A549 (cell line): ENCODE measurements at regions not wholly inside any gene's neighbourhood (a gene's known extent, or its start where the extent isn't known, plus 50 kb on each side); places are given as distances from the start of the nearest gene placed in this dataset.

Experiments
- ATAC-seq, 2 experiments: fragments of 200-7000 bp in 1 of 2; fragments of >200 bp in 1 of 2; cut with Nextera tagmentation in 1 of 2; cut with Tn5 transposase in 1 of 2; 3 replicates each; pipeline versions ENCODE4 v1.8.0 to v1.9.1; 2018 to 2020; ENCODE audit warnings: mild to moderate bottlenecking in 1 of 2, moderate library complexity in 1 of 2
- CTCF ChIA-PET: fragments of 300-600 bp; sonication (Branson Sonifier 250); formaldehyde crosslinking; extraction: SDS; loops from one replicate; lab custom pipeline; 2021; ENCODE audit warnings: antibody characterized with exemption, inconsistent platforms; lab: Yijun Ruan, JAX
- POLR2A ChIA-PET: fragments of 350-600 bp; formaldehyde crosslinking; extraction: SDS; loops from one replicate; lab custom pipeline; 2021; ENCODE audit warnings: antibody characterized with exemption, inconsistent platforms; lab: Yijun Ruan, JAX
- DNase-seq, 2 experiments: peaks; one replicate each; pipeline versions ENCODE4 v3.0.0 to v3.0.0-alpha.2; 2011 to 2016; ENCODE audit warnings: low read depth in 1 of 2, low spot score in 1 of 2
- FAIRE-seq: peaks from 2 replicates; lab custom pipeline; 2011; peaks lifted over from hg19 to GRCh38; lab: Jason Lieb, UNC
- H3K27ac ChIP-seq, 2 experiments: fragments of >200 bp; sonication (Bioruptor Twin); formaldehyde crosslinking; 3 replicates each; pipeline ENCODE4 v1.5.1; 2016 to 2017
- H3K4me1 ChIP-seq: fragments of >200 bp; sonication (Bioruptor Twin); formaldehyde crosslinking; 3 replicates; pipeline ENCODE4 v1.6.1; 2016
- H3K4me2 ChIP-seq: fragments of >200 bp; sonication (Bioruptor Twin); formaldehyde crosslinking; 3 replicates; pipeline ENCODE4 v1.6.1; 2016
- H3K4me3 ChIP-seq: fragments of >200 bp; sonication (Bioruptor Twin); formaldehyde crosslinking; 3 replicates; pipeline ENCODE4 v1.5.1; 2016
- H3K9me3 ChIP-seq: fragments of >200 bp; sonication (Bioruptor Twin); formaldehyde crosslinking; 3 replicates; pipeline ENCODE4 v1.6.1; 2016
- ATOH8 ChIP-seq: fragments of 250-450 bp; sonication (Bioruptor Pico); IDR thresholded peaks from 2 replicates; pipeline ENCODE4 v1.5.0; 2020; ENCODE audit warnings: low read depth, mild to moderate bottlenecking, moderate library complexity
- BCL3 ChIP-seq: fragments of >200 bp; sonication (Bioruptor Twin); formaldehyde crosslinking; IDR thresholded peaks from 3 replicates; pipeline ENCODE4 v1.6.1; 2016
- CBX2 ChIP-seq: fragments of 200-600 bp; sonication (generic); IDR thresholded peaks from 2 replicates; pipeline ENCODE4 v1.6.1; 2016; ENCODE audit warnings: low read depth, mild to moderate bottlenecking, borderline replicate concordance
- CHD4 ChIP-seq: fragments of 200-600 bp; sonication (generic); IDR thresholded peaks from 2 replicates; pipeline ENCODE4 v1.6.1; 2016; ENCODE audit warnings: antibody characterized with exemption, mild to moderate bottlenecking, borderline replicate concordance
- EHF ChIP-seq: fragments of 250-450 bp; sonication (Bioruptor Pico); IDR thresholded peaks from 2 replicates; pipeline ENCODE4 v1.5.0; 2020; ENCODE audit warnings: mild to moderate bottlenecking
- EHMT2 ChIP-seq: fragments of 200-600 bp; sonication (generic); IDR thresholded peaks from 2 replicates; pipeline ENCODE4 v1.6.1; 2016; ENCODE audit warnings: antibody characterized with exemption, low read depth, mild to moderate bottlenecking, moderate library complexity
- EP300 ChIP-seq, 2 experiments: fragments of >200 bp; sonication (Bioruptor Twin); formaldehyde crosslinking; IDR thresholded peaks; 2 replicates in 1 of 2; 3 replicates in 1 of 2; pipeline ENCODE4 v1.6.1; 2016 to 2017
- FOSB ChIP-seq: fragments of 250-450 bp; sonication (Bioruptor Pico); IDR thresholded peaks from 2 replicates; pipeline ENCODE4 v1.5.0; 2020; ENCODE audit warnings: mild to moderate bottlenecking, moderate library complexity
- FOSL2 ChIP-seq, 2 experiments: fragments of 450-650 bp in 1 of 2; fragments of >200 bp in 1 of 2; sonication (Bioruptor Twin) in 1 of 2; formaldehyde crosslinking; IDR thresholded peaks; 2 replicates each; pipeline versions ENCODE4 v1.5.0 to v1.6.1; 2016 to 2020; ENCODE audit warnings: mild to moderate bottlenecking in 1 of 2, moderate library complexity in 1 of 2
- HOXB13 ChIP-seq: fragments of 250-450 bp; sonication (Bioruptor Pico); IDR thresholded peaks from 2 replicates; pipeline ENCODE4 v1.5.0; 2020; ENCODE audit warnings: low read depth, mild to moderate bottlenecking, moderate library complexity
- HOXB5 ChIP-seq: fragments of 250-450 bp; sonication (Bioruptor Pico); IDR thresholded peaks from 2 replicates; pipeline ENCODE4 v1.5.0; 2020; ENCODE audit warnings: mild to moderate bottlenecking, moderate library complexity
- JUN ChIP-seq, 2 experiments: fragments of >200 bp; sonication (Bioruptor Twin); formaldehyde crosslinking; IDR thresholded peaks; 2 replicates in 1 of 2; 3 replicates in 1 of 2; pipeline ENCODE4 v1.6.1; 2016 to 2017
- JUNB ChIP-seq: fragments of >200 bp; sonication (Bioruptor Twin); formaldehyde crosslinking; IDR thresholded peaks from 2 replicates; pipeline ENCODE4 v1.6.1; 2016
- MAFK ChIP-seq: fragments of 450-650 bp; IDR thresholded peaks from 2 replicates; pipeline ENCODE4 v1.6.1; 2014; ENCODE audit not compliant: partially characterized antibody
- MAX ChIP-seq: IDR thresholded peaks from 2 replicates; pipeline ENCODE4 v1.6.1; 2012
- NFE2L2 ChIP-seq: fragments of 150-350 bp; conservative IDR thresholded peaks from 2 replicates; pipeline ENCODE4 v1.6.1; 2014; ENCODE audit warnings: low read length
- NR3C1 ChIP-seq: fragments of >200 bp; sonication (Bioruptor Twin); formaldehyde crosslinking; IDR thresholded peaks from 3 replicates; pipeline ENCODE4 v1.6.1; 2017
- POLR2AphosphoS2 ChIP-seq: conservative IDR thresholded peaks from 2 replicates; pipeline ENCODE4 v1.6.1; 2012; ENCODE audit warnings: low read length, improper control_type of control experiment, inconsistent platforms
- RFX5 ChIP-seq: fragments of 450-650 bp; IDR thresholded peaks from 2 replicates; pipeline ENCODE4 v1.7.1; 2014; ENCODE audit warnings: antibody characterized with exemption, mild to moderate bottlenecking, moderate library complexity
- ZNF302 ChIP-seq: fragments of 250-450 bp; sonication (Bioruptor Pico); IDR thresholded peaks from 2 replicates; pipeline ENCODE4 v1.9.0; 2021; ENCODE audit warnings: inconsistent platforms, mild to moderate bottlenecking, moderate library complexity
- ZSCAN20 ChIP-seq: fragments of 250-450 bp; sonication (Bioruptor Pico); IDR thresholded peaks from 2 replicates; pipeline ENCODE4 v1.8.0; 2022; ENCODE audit warnings: mild to moderate bottlenecking, moderate library complexity
- WGBS: methylation state at CpG from one replicate; pipeline ENCODE4 v1.1.6; 2017; ENCODE audit errors: missing lambda C conversion rate; 5-methylcytosine and 5-hydroxymethylcytosine counted together

- ATAC-seq (no peak), DNase-seq (no peak), FAIRE-seq (no peak)
- Histone ChIP-seq H3K9me3 (no peaks in the 10 kb centered on the region), H3K4me2 (no peak overlapping the region), H3K4me1 (no peaks in the 10 kb centered on the region), H3K27ac (no peak overlapping the region), H3K4me3 (no peak overlapping the region)
- TF ChIP-seq NFE2L2 (no peak), EP300 (IDR thresholded peaks at IDR 0.05) (no peak), POLR2AphosphoS2 (no peak), NR3C1 (no peak), BCL3 (no peak), ZSCAN20 (CRISPR knock-in tag) (no peak), ATOH8 (CRISPR knock-in tag) (no peak), MAX (no peak), HOXB5 (no peak), JUNB (no peak)
- ChIA-PET CTCF (interaction anchor here (1.6 kb wide), 1 partner anchor 191 kb away, joined by 4 read pairs; no protein-coding TSS in a partner anchor), POLR2A (no interaction called here)
- WGBS = 10% methylated on average over 1 of the region's 1 CpG
These were observed 192.9 kb downstream of the NUAK1 start for GRCh38 chr12:105945880-105946279.

- no peaks in the 10 kb centered on the region for H3K4me1 ChIP-seq
- ATAC-seq = no peak
- no peaks in the 10 kb centered on the region for H3K9me3 ChIP-seq
- CTCF ChIA-PET = interaction anchor here (1.6 kb wide), 1 partner anchor 190 kb away, joined by 4 read pairs; no protein-coding TSS in a partner anchor
- H3K4me3 ChIP-seq = no peak overlapping the region
- no peak overlapping the region for H3K27ac ChIP-seq
- FAIRE-seq = no peak
- no peak for TF ChIP-seq JUN (IDR thresholded peaks at IDR 0.05)
- TF ChIP-seq BCL3 = no peak
- no peak for TF ChIP-seq HOXB5
- TF ChIP-seq CBX2 = no peak
- TF ChIP-seq RFX5 = no peak
- TF ChIP-seq ZNF302 (CRISPR knock-in tag) = no peak
- TF ChIP-seq EHMT2 = no peak
- TF ChIP-seq CHD4 = no peak
- TF ChIP-seq MAFK = no peak
- no peak for TF ChIP-seq FOSL2 (IDR thresholded peaks at IDR 0.05)
- no peak for TF ChIP-seq FOSL2 (CRISPR knock-in tag; IDR thresholded peaks at IDR 0.05)
- no peak for TF ChIP-seq HOXB13
- 59% methylated on average over 2 of the region's 2 CpGs for WGBS
- DNase-seq = no peak
- POLR2A ChIA-PET = no interaction called here
- H3K4me2 ChIP-seq = no peak overlapping the region
These were observed 192.3 kb downstream of the NUAK1 start for GRCh38 chr12:105946493-105946901.

GRCh38 chr12:105947906-105948305, 190.8 kb downstream of the NUAK1 start:
- Histone ChIP-seq H3K4me3 (no peak overlapping the region), H3K4me1 (no peaks in the 10 kb centered on the region), H3K4me2 (no peak overlapping the region), H3K9me3 (no peaks in the 10 kb centered on the region), H3K27ac (no peak overlapping the region)
- no peak for FAIRE-seq
- ChIA-PET POLR2A (no interaction called here), CTCF (interaction anchor here (0.5 kb wide), 1 partner anchor 24 kb away, joined by 3 read pairs; no protein-coding TSS in a partner anchor)
- TF ChIP-seq EHF (CRISPR knock-in tag) = no peak
- no peak for TF ChIP-seq CHD4
- no peak for TF ChIP-seq EP300 (IDR thresholded peaks at IDR 0.05)
- no peak for TF ChIP-seq FOSB (CRISPR knock-in tag)
- no peak for TF ChIP-seq EHMT2
- no peak for TF ChIP-seq ATOH8 (CRISPR knock-in tag)
- TF ChIP-seq ZSCAN20 (CRISPR knock-in tag) = no peak
- no peak for TF ChIP-seq BCL3
- DNase-seq = no peak
- no peak for ATAC-seq
- WGBS = 71% methylated on average over 5 of the region's 5 CpGs
